ENCODE measurements at regions not wholly inside any gene's neighbourhood (a gene's known extent, or its start where the extent isn't known, plus 50 kb on each side); places are given as distances from the start of the nearest gene placed in this dataset.
A peak's percentile ranks its signal among the peaks of the same experiment; 100 is the strongest.

DNA sequence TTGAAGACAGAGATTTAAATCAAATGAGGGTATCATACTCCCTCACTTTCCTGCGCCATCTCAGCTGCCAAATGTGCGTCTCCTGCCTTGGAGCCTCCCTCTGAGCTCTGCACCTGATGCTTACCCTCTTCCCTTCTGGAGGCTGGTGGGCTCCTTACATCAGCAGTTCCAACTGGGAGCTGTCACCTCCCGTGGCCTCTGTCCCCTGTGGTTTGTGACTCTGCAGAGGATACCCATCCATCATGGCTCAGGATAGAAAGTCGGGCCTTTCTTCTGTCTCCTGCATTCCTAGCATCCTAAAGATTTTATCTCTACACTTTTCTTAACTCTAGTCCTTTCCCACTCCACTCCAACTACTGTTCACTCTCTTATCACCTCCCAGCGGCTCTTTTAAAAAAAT is 570.6 kb downstream of the BCL11B start:
- Histone ChIP-seq H2BK12ac (ENCODE audit: low read length) (no peak overlapping the region), H2BK120ac (ENCODE audit: low read depth, low read length) (no peak overlapping the region), H4K91ac (ENCODE audit: low read depth, low read length, poor library complexity) (no peak overlapping the region), H2BK15ac (ENCODE audit: low read length) (no peak overlapping the region), H3K14ac (ENCODE audit: low read length) (no peak overlapping the region), H3K4me2 (ENCODE audit: insufficient read depth, low read length, poor library complexity, severe bottlenecking) (no peak overlapping the region), H3K4ac (ENCODE audit: low read length) (no peak overlapping the region), H4K8ac (ENCODE audit: low read depth, low read length) (no peak overlapping the region), H3K79me1 (ENCODE audit: low read depth, low read length) (no peaks in the 10 kb centered on the region), H3K4me1 (ENCODE audit: control insufficient read depth in 2 of 2, insufficient read depth in 1 of 2, low read depth in 1 of 2, low read length in 2 of 2) (peaks cover 0 to 7% of the 10 kb centered on the region in 2 donors), H3K9me3 (replicated peaks in 1 of 2; ENCODE audit: control insufficient read depth in 2 of 2, insufficient read depth in 1 of 2, low read depth in 1 of 2, low read length in 2 of 2) (peaks cover 0 to 1% of the 10 kb centered on the region in 2 donors), H2AK5ac (ENCODE audit: low read depth, low read length) (no peak overlapping the region), H3K36me3 (replicated peaks in 1 of 2; ENCODE audit: control insufficient read depth in 2 of 2, insufficient read depth in 2 of 2, low read length in 2 of 2) (no peaks in the 10 kb centered on the region), H3K4me3 (ENCODE audit: low read length in 2 of 2) (no peak overlapping the region), H3K23ac (ENCODE audit: low read depth, low read length, poor library complexity) (no peak overlapping the region), H3K9ac (ENCODE audit: low read depth, low read length, poor library complexity) (no peak overlapping the region), H3K18ac (ENCODE audit: low read length) (no peak overlapping the region), H3K27ac (replicated peaks; ENCODE audit: low read length) (no peak overlapping the region), H2AFZ (ENCODE audit: low read length) (no peak overlapping the region), H3K27me3 (ENCODE audit: control insufficient read depth in 3 of 3, insufficient read depth in 3 of 3, low read depth in 1 of 3, low read length in 3 of 3) (no peaks in the 10 kb centered on the region), H2BK5ac (ENCODE audit: low read length) (no peak overlapping the region)
- WGBS, 2 donors (ENCODE audit: extremely low coverage in 2 of 2, insufficient read length in 2 of 2, insufficient replicate concordance in 1 of 2), result no CpG with 5 or more reads among the region's 5 CpGs
- no peak for DNase-seq (ENCODE audit: low spot score)

DNA sequence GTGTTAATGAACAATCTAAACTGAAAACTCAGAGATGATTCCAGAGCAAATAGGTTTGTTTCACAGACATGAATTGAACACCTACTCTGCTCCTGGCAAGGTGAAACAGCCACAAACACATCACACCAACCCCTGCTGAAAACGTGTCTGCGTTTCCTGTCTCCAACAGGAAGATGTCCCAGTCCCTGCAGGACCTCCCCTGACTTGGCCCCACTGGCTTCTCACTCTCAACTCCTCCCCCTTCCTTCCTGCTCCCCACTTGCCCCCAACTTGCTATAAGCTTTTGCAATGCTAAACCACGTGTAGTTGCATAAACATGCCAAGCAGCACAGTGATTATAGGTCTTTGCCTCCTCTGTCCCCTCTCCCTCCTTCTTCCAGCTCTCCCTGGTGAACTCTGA is 567.6 kb downstream of the BCL11B start:
- Histone ChIP-seq H3K9ac (ENCODE audit: low read depth, low read length, poor library complexity) (no peak overlapping the region), H3K23ac (ENCODE audit: low read depth, low read length, poor library complexity) (no peak overlapping the region), H4K91ac (ENCODE audit: low read depth, low read length, poor library complexity) (no peak overlapping the region), H4K8ac (ENCODE audit: low read depth, low read length) (no peak overlapping the region), H3K4me1 (ENCODE audit: control insufficient read depth in 2 of 2, insufficient read depth in 1 of 2, low read depth in 1 of 2, low read length in 2 of 2) (peaks cover 0 to 7% of the 10 kb centered on the region in 2 donors), H2AFZ (ENCODE audit: low read length) (no peak overlapping the region), H2BK12ac (ENCODE audit: low read length) (no peak overlapping the region), H3K14ac (ENCODE audit: low read length) (no peak overlapping the region), H3K9me3 (replicated peaks in 1 of 2; ENCODE audit: control insufficient read depth in 2 of 2, insufficient read depth in 1 of 2, low read depth in 1 of 2, low read length in 2 of 2) (no peaks in the 10 kb centered on the region), H3K79me1 (ENCODE audit: low read depth, low read length) (no peaks in the 10 kb centered on the region), H3K36me3 (replicated peaks in 1 of 2; ENCODE audit: control insufficient read depth in 2 of 2, insufficient read depth in 2 of 2, low read length in 2 of 2) (no peaks in the 10 kb centered on the region), H3K4me3 (ENCODE audit: low read length in 2 of 2) (no peak overlapping the region), H3K27me3 (ENCODE audit: control insufficient read depth in 3 of 3, insufficient read depth in 3 of 3, low read depth in 1 of 3, low read length in 3 of 3) (no peaks in the 10 kb centered on the region), H2BK5ac (ENCODE audit: low read length) (no peak overlapping the region), H3K4me2 (ENCODE audit: insufficient read depth, low read length, poor library complexity, severe bottlenecking) (no peak overlapping the region), H2BK15ac (ENCODE audit: low read length) (no peak overlapping the region), H3K4ac (ENCODE audit: low read length) (no peak overlapping the region), H2AK5ac (ENCODE audit: low read depth, low read length) (no peak overlapping the region), H2BK120ac (ENCODE audit: low read depth, low read length) (no peak overlapping the region), H3K18ac (ENCODE audit: low read length) (peak overlapping the region; percentile 41), H3K27ac (replicated peaks; ENCODE audit: low read length) (no peak overlapping the region)
- DNase-seq (ENCODE audit: low spot score), result no peak
- WGBS, 2 donors (ENCODE audit: extremely low coverage in 2 of 2, insufficient read length in 2 of 2, insufficient replicate concordance in 1 of 2), result no CpG with 5 or more reads among the region's 3 CpGs

DNA sequence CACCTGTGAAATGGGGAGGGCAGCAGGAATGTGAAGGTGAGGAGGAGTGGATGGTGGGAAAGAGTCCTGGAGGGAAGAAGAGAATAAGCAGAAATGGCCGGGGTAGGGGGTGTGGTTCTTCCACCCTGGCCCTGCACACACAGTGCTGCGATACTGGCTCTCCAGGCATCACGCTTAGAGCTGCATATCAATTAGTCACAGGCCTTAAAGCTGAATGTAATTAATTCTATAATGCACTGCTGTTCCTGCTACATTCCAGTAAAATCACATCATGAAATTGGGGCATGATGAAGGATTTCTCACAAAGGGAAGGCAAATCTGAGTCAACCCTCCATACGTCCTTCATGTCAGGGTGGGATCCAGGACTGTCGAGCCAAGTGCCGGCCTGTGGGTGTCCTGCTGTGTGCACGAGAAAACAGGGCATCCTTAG is 566.1 kb downstream of the BCL11B start:
- no peaks in the 10 kb centered on the region for H3K79me1 ChIP-seq (ENCODE audit: low read depth, low read length)
- no CpG with 5 or more reads among the region's 7 CpGs for WGBS, 2 donors (ENCODE audit: extremely low coverage in 2 of 2, insufficient read length in 2 of 2, insufficient replicate concordance in 1 of 2)
- H2BK15ac ChIP-seq (ENCODE audit: low read length), result no peak overlapping the region
- no peak overlapping the region for H2AK5ac ChIP-seq (ENCODE audit: low read depth, low read length)
- no peaks in the 10 kb centered on the region for H3K27me3 ChIP-seq (ENCODE audit: control insufficient read depth in 3 of 3, insufficient read depth in 3 of 3, low read depth in 1 of 3, low read length in 3 of 3)
- peaks cover 0 to 6% of the 10 kb centered on the region in 2 donors for H3K4me1 ChIP-seq (ENCODE audit: control insufficient read depth in 2 of 2, insufficient read depth in 1 of 2, low read depth in 1 of 2, low read length in 2 of 2)
- H3K36me3 ChIP-seq (replicated peaks in 1 of 2; ENCODE audit: control insufficient read depth in 2 of 2, insufficient read depth in 2 of 2, low read length in 2 of 2), result no peaks in the 10 kb centered on the region
- no peak overlapping the region for H3K27ac ChIP-seq (replicated peaks; ENCODE audit: low read length)
- H3K14ac ChIP-seq (ENCODE audit: low read length), result no peak overlapping the region
- H3K23ac ChIP-seq (ENCODE audit: low read depth, low read length, poor library complexity), result no peak overlapping the region
- H2BK5ac ChIP-seq (ENCODE audit: low read length), result no peak overlapping the region
- no peak overlapping the region for H2BK12ac ChIP-seq (ENCODE audit: low read length)
- no peak overlapping the region for H3K18ac ChIP-seq (ENCODE audit: low read length)
- H4K91ac ChIP-seq (ENCODE audit: low read depth, low read length, poor library complexity), result no peak overlapping the region
- DNase-seq (ENCODE audit: low spot score), result no peak
- no peak overlapping the region for H4K8ac ChIP-seq (ENCODE audit: low read depth, low read length)
- no peak overlapping the region for H3K4ac ChIP-seq (ENCODE audit: low read length)
- no peak overlapping the region for H2BK120ac ChIP-seq (ENCODE audit: low read depth, low read length)
- no peaks in the 10 kb centered on the region for H3K9me3 ChIP-seq (replicated peaks in 1 of 2; ENCODE audit: control insufficient read depth in 2 of 2, insufficient read depth in 1 of 2, low read depth in 1 of 2, low read length in 2 of 2)
- no peak overlapping the region for H2AFZ ChIP-seq (ENCODE audit: low read length)
- no peak overlapping the region for H3K4me3 ChIP-seq (ENCODE audit: low read length in 2 of 2)
- H3K9ac ChIP-seq (ENCODE audit: low read depth, low read length, poor library complexity), result no peak overlapping the region
- H3K4me2 ChIP-seq (ENCODE audit: insufficient read depth, low read length, poor library complexity, severe bottlenecking), result no peak overlapping the region

DNA sequence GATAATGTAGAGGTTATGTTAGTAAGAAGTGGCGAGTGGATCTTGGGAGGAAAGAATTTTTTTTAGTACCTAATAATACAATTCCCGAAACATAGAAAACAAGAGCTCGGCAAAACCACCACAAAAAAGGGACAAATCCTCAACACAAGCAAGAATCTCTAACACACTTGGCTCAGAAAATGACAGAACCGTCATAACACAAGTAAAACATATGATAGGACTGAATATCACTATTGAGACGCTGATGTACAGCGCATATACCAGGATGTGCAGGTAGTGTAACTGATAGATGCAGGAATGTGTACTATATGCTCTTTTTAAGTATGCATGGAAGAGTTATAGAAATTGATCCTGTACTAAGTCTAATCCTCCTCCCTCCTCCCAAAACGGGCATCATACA is 564.5 kb downstream of the BCL11B start:
- H2AK5ac ChIP-seq (ENCODE audit: low read depth, low read length), result no peak overlapping the region
- H3K9ac ChIP-seq (ENCODE audit: low read depth, low read length, poor library complexity), result no peak overlapping the region
- no peak overlapping the region for H3K4ac ChIP-seq (ENCODE audit: low read length)
- H2AFZ ChIP-seq (ENCODE audit: low read length), result no peak overlapping the region
- H3K4me1 ChIP-seq (ENCODE audit: control insufficient read depth in 2 of 2, insufficient read depth in 1 of 2, low read depth in 1 of 2, low read length in 2 of 2), result peaks cover 0 to 6% of the 10 kb centered on the region in 2 donors
- no peak overlapping the region for H3K4me2 ChIP-seq (ENCODE audit: insufficient read depth, low read length, poor library complexity, severe bottlenecking)
- H3K4me3 ChIP-seq (ENCODE audit: low read length in 2 of 2), result no peak overlapping the region
- H2BK120ac ChIP-seq (ENCODE audit: low read depth, low read length), result no peak overlapping the region
- H2BK15ac ChIP-seq (ENCODE audit: low read length), result no peak overlapping the region
- H4K91ac ChIP-seq (ENCODE audit: low read depth, low read length, poor library complexity), result no peak overlapping the region
- no peaks in the 10 kb centered on the region for H3K27me3 ChIP-seq (ENCODE audit: control insufficient read depth in 3 of 3, insufficient read depth in 3 of 3, low read depth in 1 of 3, low read length in 3 of 3)
- H3K9me3 ChIP-seq (replicated peaks in 1 of 2; ENCODE audit: control insufficient read depth in 2 of 2, insufficient read depth in 1 of 2, low read depth in 1 of 2, low read length in 2 of 2), result no peaks in the 10 kb centered on the region
- H2BK5ac ChIP-seq (ENCODE audit: low read length), result no peak overlapping the region
- H4K8ac ChIP-seq (ENCODE audit: low read depth, low read length), result no peak overlapping the region
- H2BK12ac ChIP-seq (ENCODE audit: low read length), result no peak overlapping the region
- no CpG with 5 or more reads among the region's 7 CpGs for WGBS, 2 donors (ENCODE audit: extremely low coverage in 2 of 2, insufficient read length in 2 of 2, insufficient replicate concordance in 1 of 2)
- H3K14ac ChIP-seq (ENCODE audit: low read length), result no peak overlapping the region
- H3K18ac ChIP-seq (ENCODE audit: low read length), result no peak overlapping the region
- H3K36me3 ChIP-seq (replicated peaks in 1 of 2; ENCODE audit: control insufficient read depth in 2 of 2, insufficient read depth in 2 of 2, low read length in 2 of 2), result no peaks in the 10 kb centered on the region
- H3K23ac ChIP-seq (ENCODE audit: low read depth, low read length, poor library complexity), result no peak overlapping the region
- H3K27ac ChIP-seq (replicated peaks; ENCODE audit: low read length), result no peak overlapping the region
- no peak for DNase-seq (ENCODE audit: low spot score)
- H3K79me1 ChIP-seq (ENCODE audit: low read depth, low read length), result no peaks in the 10 kb centered on the region
